ENCODE measurements at regions not wholly inside any gene's neighbourhood (a gene's known extent, or its start where the extent isn't known, plus 50 kb on each side); places are given as distances from the start of the nearest gene placed in this dataset.

DNA sequence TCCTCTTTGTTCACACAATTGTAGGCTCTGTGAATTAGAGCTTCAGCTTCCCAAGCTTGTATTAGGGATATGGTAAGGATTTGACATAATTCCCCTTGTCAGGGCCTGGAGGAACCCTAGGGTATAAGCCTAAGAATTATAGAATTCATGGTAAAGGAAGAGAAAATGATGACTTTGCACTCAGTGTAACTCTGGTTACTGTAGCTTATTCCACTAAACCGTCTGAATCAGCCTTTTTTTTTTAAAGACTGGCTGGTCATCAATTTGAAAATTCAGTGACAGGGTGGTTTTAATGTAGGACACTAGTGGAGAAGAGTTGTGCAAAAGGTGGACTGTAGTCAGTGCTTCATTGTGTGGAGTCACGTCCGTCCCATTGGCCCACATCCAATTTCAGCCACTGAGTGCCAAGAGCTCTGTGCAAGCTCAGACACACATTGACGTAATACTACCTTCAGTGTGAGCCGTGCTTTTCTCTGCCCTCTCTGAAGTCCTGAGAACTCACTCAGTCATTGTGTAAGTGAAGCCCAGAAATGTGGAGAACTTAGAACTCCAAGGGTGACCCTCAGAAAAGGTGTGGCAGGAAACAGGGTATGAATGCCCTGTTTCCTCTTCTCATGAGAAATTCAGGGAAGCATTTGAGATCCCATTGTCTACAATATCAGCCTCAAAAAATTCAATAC, 449.8 kb downstream of the C4orf33 start:
- no peak overlapping the region for H4K91ac ChIP-seq (ENCODE audit: low read depth, low read length)
- no peak overlapping the region for H2BK12ac ChIP-seq (ENCODE audit: low read length)
- no peak overlapping the region for H2AFZ ChIP-seq (ENCODE audit: insufficient read depth, low read length, poor library complexity)
- H3K79me2 ChIP-seq (ENCODE audit: control insufficient read depth, insufficient read depth, low read length, poor library complexity), result no peaks in the 10 kb centered on the region
- no peaks in the 10 kb centered on the region for H3K27me3 ChIP-seq (ENCODE audit: insufficient read depth, low read length)
- no peaks in the 10 kb centered on the region for H3K79me1 ChIP-seq (ENCODE audit: low read length)
- H3K9ac ChIP-seq (ENCODE audit: low read length), result no peak overlapping the region
- no peak overlapping the region for H3K4ac ChIP-seq (ENCODE audit: low read depth, low read length)
- no peak overlapping the region for H3K18ac ChIP-seq (ENCODE audit: low read length)
- no peak overlapping the region for H3K4me2 ChIP-seq (ENCODE audit: low read length)
- H4K8ac ChIP-seq (ENCODE audit: low read depth, low read length), result no peak overlapping the region
- no peak overlapping the region for H3K14ac ChIP-seq (ENCODE audit: low read length)
- H4K12ac ChIP-seq (ENCODE audit: low read depth, low read length), result no peak overlapping the region
- no CpG with 5 or more reads among the region's 5 CpGs for WGBS (ENCODE audit: extremely low coverage, insufficient coverage, insufficient read length)
- no peak overlapping the region for H3K4me3 ChIP-seq (ENCODE audit: low read depth, low read length)
- H3K27ac ChIP-seq (ENCODE audit: low read depth, low read length), result no peak overlapping the region
- H2BK120ac ChIP-seq (ENCODE audit: insufficient read depth, low read length, poor library complexity), result no peak overlapping the region
- H3K23ac ChIP-seq (ENCODE audit: low read length), result no peak overlapping the region
- no peaks in the 10 kb centered on the region for H3K4me1 ChIP-seq (ENCODE audit: control insufficient read depth in 1 of 2, insufficient read depth in 2 of 2, low read length in 2 of 2)
- H2BK5ac ChIP-seq (ENCODE audit: low read depth, low read length, poor library complexity), result no peak overlapping the region
- no peaks in the 10 kb centered on the region for H3K36me3 ChIP-seq (ENCODE audit: control insufficient read depth in 1 of 2, insufficient read depth in 2 of 2, low read length in 2 of 2)
- no peak for DNase-seq
- no peaks in the 10 kb centered on the region for H3K9me3 ChIP-seq (ENCODE audit: insufficient read depth, low read depth, low read length)
- no peak overlapping the region for H2AK5ac ChIP-seq (ENCODE audit: low read length)

DNA sequence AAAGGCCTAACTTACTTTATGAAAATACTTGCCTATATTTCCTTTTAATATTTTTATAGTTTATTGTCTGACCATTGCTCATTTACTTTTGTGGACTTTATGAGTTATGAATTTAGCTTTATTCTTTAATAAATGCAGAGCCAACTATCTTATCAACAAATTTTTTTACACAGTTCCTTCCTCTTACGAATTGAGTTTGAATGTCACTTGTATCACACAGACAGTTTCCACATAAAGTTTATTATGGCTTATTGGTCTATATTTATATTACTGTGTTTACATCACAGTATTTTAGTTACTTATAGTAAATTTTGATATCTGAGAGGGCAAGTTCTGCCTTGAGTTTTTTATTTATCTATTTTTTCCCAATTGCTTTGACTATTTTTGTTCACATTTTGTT, 450.6 kb downstream of the C4orf33 start:
- Histone ChIP-seq H3K18ac (ENCODE audit: low read length) (no peak overlapping the region), H3K9ac (ENCODE audit: low read length) (no peak overlapping the region), H3K36me3 (ENCODE audit: control insufficient read depth in 1 of 2, insufficient read depth in 2 of 2, low read length in 2 of 2) (no peaks in the 10 kb centered on the region), H2BK5ac (ENCODE audit: low read depth, low read length, poor library complexity) (no peak overlapping the region), H2AFZ (ENCODE audit: insufficient read depth, low read length, poor library complexity) (no peak overlapping the region), H3K79me1 (ENCODE audit: low read length) (no peaks in the 10 kb centered on the region), H4K91ac (ENCODE audit: low read depth, low read length) (no peak overlapping the region), H3K79me2 (ENCODE audit: control insufficient read depth, insufficient read depth, low read length, poor library complexity) (no peaks in the 10 kb centered on the region), H2BK120ac (ENCODE audit: insufficient read depth, low read length, poor library complexity) (no peak overlapping the region), H3K23ac (ENCODE audit: low read length) (no peak overlapping the region), H3K4me1 (ENCODE audit: control insufficient read depth in 1 of 2, insufficient read depth in 2 of 2, low read length in 2 of 2) (no peaks in the 10 kb centered on the region), H3K9me3 (ENCODE audit: insufficient read depth, low read depth, low read length) (no peaks in the 10 kb centered on the region), H4K8ac (ENCODE audit: low read depth, low read length) (no peak overlapping the region), H3K4me3 (ENCODE audit: low read depth, low read length) (no peak overlapping the region), H2BK12ac (ENCODE audit: low read length) (no peak overlapping the region), H4K12ac (ENCODE audit: low read depth, low read length) (no peak overlapping the region), H3K14ac (ENCODE audit: low read length) (no peak overlapping the region), H2AK5ac (ENCODE audit: low read length) (no peak overlapping the region), H3K27me3 (ENCODE audit: insufficient read depth, low read length) (no peaks in the 10 kb centered on the region), H3K27ac (ENCODE audit: low read depth, low read length) (no peak overlapping the region), H3K4me2 (ENCODE audit: low read length) (no peak overlapping the region), H3K4ac (ENCODE audit: low read depth, low read length) (no peak overlapping the region)
- no CpG with 5 or more reads among the region's 1 CpG for WGBS (ENCODE audit: extremely low coverage, insufficient coverage, insufficient read length)
- DNase-seq, result no peak

DNA sequence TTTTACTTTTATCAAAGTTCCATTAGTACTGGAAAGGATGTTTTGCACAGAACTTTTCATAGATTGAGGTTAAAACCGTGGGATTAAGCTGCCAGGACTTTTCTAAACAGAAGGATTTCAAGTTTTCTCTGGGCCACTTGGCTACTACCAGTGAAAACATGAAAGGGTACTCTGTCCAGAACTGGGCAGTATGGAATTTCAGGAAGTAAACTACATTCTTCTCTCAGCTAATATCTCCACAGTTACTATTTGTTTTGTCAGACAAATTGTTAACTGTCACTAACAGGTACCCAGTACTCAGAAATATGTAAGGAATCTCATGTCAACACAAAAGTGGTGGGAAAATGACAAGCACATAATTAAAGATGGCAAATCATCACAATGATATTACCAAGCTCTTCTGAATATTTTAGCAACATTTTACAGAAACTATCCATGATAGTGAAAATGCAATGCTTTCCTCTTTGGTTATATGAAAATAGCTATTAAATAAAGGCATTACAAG, 454.4 kb downstream of the C4orf33 start:
- no CpG with 5 or more reads among the region's 1 CpG for WGBS (ENCODE audit: extremely low coverage, insufficient coverage, insufficient read length)
- Histone ChIP-seq H3K79me1 (ENCODE audit: low read length) (no peaks in the 10 kb centered on the region), H2AK5ac (ENCODE audit: low read length) (no peak overlapping the region), H3K36me3 (ENCODE audit: control insufficient read depth in 1 of 2, insufficient read depth in 2 of 2, low read length in 2 of 2) (no peaks in the 10 kb centered on the region), H2BK12ac (ENCODE audit: low read length) (no peak overlapping the region), H3K9me3 (ENCODE audit: insufficient read depth, low read depth, low read length) (no peaks in the 10 kb centered on the region), H3K27me3 (ENCODE audit: insufficient read depth, low read length) (no peaks in the 10 kb centered on the region), H3K4ac (ENCODE audit: low read depth, low read length) (no peak overlapping the region), H2AFZ (ENCODE audit: insufficient read depth, low read length, poor library complexity) (no peak overlapping the region), H3K4me1 (ENCODE audit: control insufficient read depth in 1 of 2, insufficient read depth in 2 of 2, low read length in 2 of 2) (no peaks in the 10 kb centered on the region), H3K23ac (ENCODE audit: low read length) (no peak overlapping the region), H3K4me2 (ENCODE audit: low read length) (no peak overlapping the region), H3K14ac (ENCODE audit: low read length) (no peak overlapping the region), H2BK120ac (ENCODE audit: insufficient read depth, low read length, poor library complexity) (no peak overlapping the region), H3K27ac (ENCODE audit: low read depth, low read length) (no peak overlapping the region), H2BK5ac (ENCODE audit: low read depth, low read length, poor library complexity) (no peak overlapping the region), H4K91ac (ENCODE audit: low read depth, low read length) (no peak overlapping the region), H4K12ac (ENCODE audit: low read depth, low read length) (no peak overlapping the region), H3K18ac (ENCODE audit: low read length) (no peak overlapping the region), H3K4me3 (ENCODE audit: low read depth, low read length) (no peak overlapping the region), H4K8ac (ENCODE audit: low read depth, low read length) (no peak overlapping the region), H3K9ac (ENCODE audit: low read length) (no peak overlapping the region), H3K79me2 (ENCODE audit: control insufficient read depth, insufficient read depth, low read length, poor library complexity) (no peaks in the 10 kb centered on the region)
- no peak for DNase-seq

DNA sequence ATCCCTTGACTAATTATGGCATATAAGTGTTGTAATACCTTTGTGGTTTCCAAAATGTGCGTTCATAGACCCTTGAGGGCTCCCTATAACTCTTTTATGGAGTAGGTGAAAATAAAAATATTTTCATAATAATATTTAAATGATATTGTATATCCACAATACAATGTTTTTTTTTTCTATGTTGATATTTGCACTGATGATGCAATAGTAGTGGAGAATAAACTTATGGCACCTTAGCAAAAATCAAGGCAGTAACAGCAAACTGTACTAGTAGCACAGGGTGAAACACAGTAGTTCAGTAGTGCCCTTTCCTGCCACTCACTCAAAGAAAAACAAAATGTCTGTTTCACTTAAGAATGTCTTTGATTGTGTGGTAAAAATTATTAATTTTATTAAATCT, 465.3 kb downstream of the C4orf33 start:
- Histone ChIP-seq H2BK120ac (ENCODE audit: insufficient read depth, low read length, poor library complexity) (no peak overlapping the region), H3K27ac (ENCODE audit: low read depth, low read length) (no peak overlapping the region), H4K12ac (ENCODE audit: low read depth, low read length) (no peak overlapping the region), H2AFZ (ENCODE audit: insufficient read depth, low read length, poor library complexity) (no peak overlapping the region), H3K14ac (ENCODE audit: low read length) (no peak overlapping the region), H3K79me2 (ENCODE audit: control insufficient read depth, insufficient read depth, low read length, poor library complexity) (no peaks in the 10 kb centered on the region), H3K4me1 (ENCODE audit: control insufficient read depth in 1 of 2, insufficient read depth in 2 of 2, low read length in 2 of 2) (no peaks in the 10 kb centered on the region), H3K9me3 (ENCODE audit: insufficient read depth, low read depth, low read length) (no peaks in the 10 kb centered on the region), H3K79me1 (ENCODE audit: low read length) (no peaks in the 10 kb centered on the region), H2AK5ac (ENCODE audit: low read length) (no peak overlapping the region), H3K4me2 (ENCODE audit: low read length) (no peak overlapping the region), H3K9ac (ENCODE audit: low read length) (no peak overlapping the region), H3K27me3 (ENCODE audit: insufficient read depth, low read length) (no peaks in the 10 kb centered on the region), H2BK5ac (ENCODE audit: low read depth, low read length, poor library complexity) (no peak overlapping the region), H3K18ac (ENCODE audit: low read length) (no peak overlapping the region), H3K4me3 (ENCODE audit: low read depth, low read length) (no peak overlapping the region), H3K4ac (ENCODE audit: low read depth, low read length) (no peak overlapping the region), H3K36me3 (ENCODE audit: control insufficient read depth in 1 of 2, insufficient read depth in 2 of 2, low read length in 2 of 2) (no peaks in the 10 kb centered on the region), H2BK12ac (ENCODE audit: low read length) (no peak overlapping the region), H3K23ac (ENCODE audit: low read length) (no peak overlapping the region), H4K8ac (ENCODE audit: low read depth, low read length) (no peak overlapping the region), H4K91ac (ENCODE audit: low read depth, low read length) (no peak overlapping the region)
- DNase-seq, result no peak
- WGBS (ENCODE audit: extremely low coverage, insufficient coverage, insufficient read length), result no CpG with 5 or more reads among the region's 1 CpG
